Osteoblast (primary cell): ENCODE measurements at regions not wholly inside any gene's neighbourhood (a gene's known extent, or its start where the extent isn't known, plus 50 kb on each side); places are given as distances from the start of the nearest gene placed in this dataset.
A peak's percentile ranks its signal among the peaks of the same experiment; 100 is the strongest.
"Not testable (repeated sequence)": the region's sequence is repeated elsewhere in the genome, so short reads cannot be mapped to it uniquely, and the experiment has no call there.

Source experiments
- DNase-seq: peaks from one replicate; pipeline ENCODE4 v3.0.0; 2011; ENCODE audit warnings: low spot score, mixed read lengths; ENCODE audit not compliant: insufficient read length; ENCODE audit errors: missing footprints
- H2AFZ ChIP-seq: 2 replicates; pipeline ENCODE4 v1.6.0; 2011; ENCODE audit warnings: mild to moderate bottlenecking, low read length
- H3K27ac ChIP-seq: 2 replicates; pipeline ENCODE4 v1.5.1; 2011; ENCODE audit warnings: mild to moderate bottlenecking, low read depth, low read length, moderate library complexity
- H3K27me3 ChIP-seq: 2 replicates; pipeline ENCODE4 v1.6.0; 2012; ENCODE audit warnings: mild to moderate bottlenecking, control low read depth, inconsistent platforms, low read length, moderate library complexity; ENCODE audit not compliant: insufficient read depth
- H3K36me3 ChIP-seq: 2 replicates; pipeline ENCODE4 v1.5.1; 2011; ENCODE audit warnings: mild to moderate bottlenecking, low read length, control low read depth, moderate library complexity; ENCODE audit not compliant: insufficient read depth
- H3K4me1 ChIP-seq: 2 replicates; pipeline ENCODE4 v1.5.1; 2011; ENCODE audit warnings: mild to moderate bottlenecking, low read length, control low read depth, moderate library complexity; ENCODE audit not compliant: insufficient read depth
- H3K4me2 ChIP-seq: 2 replicates; pipeline ENCODE4 v1.6.0; 2011; ENCODE audit warnings: mild to moderate bottlenecking, low read length; ENCODE audit not compliant: insufficient read depth
- H3K4me3 ChIP-seq: fragments of 200-600 bp; sonication (generic); 3 replicates; pipeline ENCODE4 v1.5.1; 2012; ENCODE audit warnings: mild to moderate bottlenecking, low read length, inconsistent platforms; ENCODE audit not compliant: insufficient read depth
- H3K79me2 ChIP-seq: 2 replicates; pipeline ENCODE4 v1.6.0; 2012; ENCODE audit warnings: mild to moderate bottlenecking, low read length, control low read depth, inconsistent platforms; ENCODE audit not compliant: insufficient read depth
- H3K9me3 ChIP-seq: 2 replicates; pipeline ENCODE4 v1.5.1; 2011; ENCODE audit warnings: low read depth, low read length, control low read depth
- H4K20me1 ChIP-seq: 2 replicates; pipeline ENCODE4 v1.6.0; 2012; ENCODE audit warnings: mild to moderate bottlenecking, low read length, control low read depth; ENCODE audit not compliant: insufficient read depth
- CTCF ChIP-seq: IDR thresholded peaks from 2 replicates; pipeline ENCODE4 v1.5.1; 2011; ENCODE audit warnings: mild to moderate bottlenecking, low read depth, low read length, moderate library complexity; ENCODE audit errors: extremely low read depth

- H3K36me3 ChIP-seq: no peaks in the 10 kb centered on the region
- no peaks in the 10 kb centered on the region for H4K20me1 ChIP-seq
- H3K4me2 ChIP-seq: no peak overlapping the region
- H3K27ac ChIP-seq: no peak overlapping the region
- H3K9me3 ChIP-seq: peaks cover 21% of the 10 kb centered on the region
- no peak overlapping the region for H2AFZ ChIP-seq
- no peaks in the 10 kb centered on the region for H3K79me2 ChIP-seq
- no peaks in the 10 kb centered on the region for H3K4me1 ChIP-seq
- peak; percentile 75 for DNase-seq
- no peak for TF ChIP-seq CTCF
- H3K27me3 ChIP-seq: no peaks in the 10 kb centered on the region
- H3K4me3 ChIP-seq: no peak overlapping the region
Measured at GRCh38 chr21:10425856-10426255, 95.5 kb upstream of the TPTE start.

GRCh38 chr21:10426812-10427211 lies 94.6 kb upstream of the TPTE start:
- not testable (repeated sequence) for H3K27ac ChIP-seq, DNase-seq, H3K4me3 ChIP-seq, H3K79me2 ChIP-seq, H3K36me3 ChIP-seq, H3K4me2 ChIP-seq, H4K20me1 ChIP-seq, H2AFZ ChIP-seq, H3K4me1 ChIP-seq, H3K27me3 ChIP-seq
- peaks cover 24% of the 10 kb centered on the region for H3K9me3 ChIP-seq

- not testable (repeated sequence) for H3K4me1 ChIP-seq, H3K36me3 ChIP-seq, H3K27me3 ChIP-seq, H4K20me1 ChIP-seq, H2AFZ ChIP-seq, H3K4me3 ChIP-seq, H3K27ac ChIP-seq, H3K4me2 ChIP-seq, H3K79me2 ChIP-seq
- peak; percentile 74 for DNase-seq
- H3K9me3 ChIP-seq: peaks cover 28% of the 10 kb centered on the region
Measured at GRCh38 chr21:10427277-10427676, 94.1 kb upstream of the TPTE start.

- not testable (repeated sequence) for DNase-seq, H3K4me3 ChIP-seq, H3K4me2 ChIP-seq, H3K4me1 ChIP-seq, H3K36me3 ChIP-seq, H3K27ac ChIP-seq, H4K20me1 ChIP-seq, H2AFZ ChIP-seq, H3K27me3 ChIP-seq, H3K79me2 ChIP-seq
- H3K9me3 ChIP-seq: peaks cover 28% of the 10 kb centered on the region
Measured at GRCh38 chr21:10428981-10429534, 92.3 kb upstream of the TPTE start.

- H3K27ac ChIP-seq: no peak overlapping the region
- H3K36me3 ChIP-seq: no peaks in the 10 kb centered on the region
- H2AFZ ChIP-seq: no peak overlapping the region
- no peak overlapping the region for H3K4me2 ChIP-seq
- H3K27me3 ChIP-seq: no peaks in the 10 kb centered on the region
- no peak overlapping the region for H3K4me3 ChIP-seq
- peaks cover 28% of the 10 kb centered on the region for H3K9me3 ChIP-seq
- no peaks in the 10 kb centered on the region for H3K79me2 ChIP-seq
- no peaks in the 10 kb centered on the region for H3K4me1 ChIP-seq
- no peak for TF ChIP-seq CTCF
- DNase-seq: peak; percentile 18
- H4K20me1 ChIP-seq: no peaks in the 10 kb centered on the region
Measured at GRCh38 chr21:10430005-10430404, 91.4 kb upstream of the TPTE start.

GRCh38 chr21:10431995-10432394 lies 89.4 kb upstream of the TPTE start:
- H3K4me3 ChIP-seq, DNase-seq, H3K4me2 ChIP-seq, H3K36me3 ChIP-seq, H4K20me1 ChIP-seq, H2AFZ ChIP-seq, H3K27me3 ChIP-seq, H3K27ac ChIP-seq, H3K4me1 ChIP-seq, H3K79me2 ChIP-seq: not testable (repeated sequence)
- H3K9me3 ChIP-seq: peaks cover 23% of the 10 kb centered on the region

GRCh38 chr21:10432456-10432855 lies 88.9 kb upstream of the TPTE start:
- not testable (repeated sequence) for H2AFZ ChIP-seq, H3K27ac ChIP-seq, H3K36me3 ChIP-seq, H3K79me2 ChIP-seq, H3K4me3 ChIP-seq, H3K27me3 ChIP-seq, H4K20me1 ChIP-seq, DNase-seq, H3K4me1 ChIP-seq, H3K4me2 ChIP-seq
- peaks cover 20% of the 10 kb centered on the region for H3K9me3 ChIP-seq

GRCh38 chr21:10437977-10438376 lies 83.4 kb upstream of the TPTE start:
- H3K36me3 ChIP-seq, H3K4me1 ChIP-seq, H3K4me2 ChIP-seq, H2AFZ ChIP-seq, H3K27ac ChIP-seq, H3K79me2 ChIP-seq, H3K27me3 ChIP-seq, H4K20me1 ChIP-seq, DNase-seq, H3K9me3 ChIP-seq, H3K4me3 ChIP-seq: not testable (repeated sequence)
